DND-41 (cell line): ENCODE measurements at regions not wholly inside any gene's neighbourhood (a gene's known extent, or its start where the extent isn't known, plus 50 kb on each side); places are given as distances from the start of the nearest gene placed in this dataset.

Experiments used
- CTCF ChIP-seq: IDR thresholded peaks from 2 replicates; pipeline ENCODE4 v1.5.1; 2012; ENCODE audit warnings: borderline replicate concordance, low read length, moderate library complexity, mild to moderate bottlenecking; ENCODE audit not compliant: poor library complexity, severe bottlenecking; ENCODE audit errors: extremely low read depth
- EZH2 ChIP-seq: IDR thresholded peaks from 3 replicates; pipeline ENCODE4 v1.6.1; 2012; ENCODE audit warnings: borderline replicate concordance, low read depth, mild to moderate bottlenecking, moderate library complexity, low read length, inconsistent platforms; ENCODE audit not compliant: severe bottlenecking

- TF ChIP-seq CTCF (no peak), EZH2 (no peak)
Observed at GRCh38 chr16:66286527-66286926, 80.0 kb upstream of the CDH5 start.
